H1 (cell line): ENCODE measurements at regions not wholly inside any gene's neighbourhood (a gene's known extent, or its start where the extent isn't known, plus 50 kb on each side); places are given as distances from the start of the nearest gene placed in this dataset.

Experiments used
- CTCF ChIA-PET: fragments of 300-600 bp; sonication (Branson Sonifier 250); formaldehyde crosslinking; loops from one replicate; lab custom pipeline; 2021; ENCODE audit not compliant: partially characterized antibody; lab: Charles Lee
- POLR2A ChIA-PET: fragments of 300-600 bp; sonication (Branson Sonifier 250); formaldehyde crosslinking; loops from one replicate; lab custom pipeline; 2021; ENCODE audit warnings: inconsistent platforms; ENCODE audit not compliant: partially characterized antibody; lab: Charles Lee
- DNase-seq, 2 experiments: peaks; one replicate each; pipeline versions ENCODE4 v3.0.0 to v3.0.0-alpha.2; 2010 to 2022; ENCODE audit warnings: low spot score in 2 of 2, low read depth in 1 of 2, mixed read lengths in 1 of 2
- FAIRE-seq: peaks from 2 replicates; lab custom pipeline; 2011; peaks lifted over from hg19 to GRCh38; lab: Jason Lieb, UNC
- H2AFZ ChIP-seq: 2 replicates; pipeline ENCODE4 v1.8.1; 2012; ENCODE audit warnings: low read length, inconsistent platforms
- H2AK5ac ChIP-seq: 2 replicates; pipeline ENCODE4 v1.6.1; 2013; ENCODE audit warnings: low read depth, low read length
- H2BK120ac ChIP-seq: replicated peaks from 2 replicates; pipeline ENCODE3; 2013; ENCODE audit warnings: low read depth, low read length, inconsistent platforms
- H2BK12ac ChIP-seq: 2 replicates; pipeline ENCODE4 v1.6.1; 2013; ENCODE audit warnings: low read depth, low read length
- H2BK15ac ChIP-seq: 2 replicates; pipeline ENCODE4 v1.6.1; 2013; ENCODE audit warnings: low read length
- H2BK20ac ChIP-seq: 2 replicates; pipeline ENCODE4 v1.6.1; 2013; ENCODE audit warnings: low read length
- H2BK5ac ChIP-seq: 2 replicates; pipeline ENCODE4 v1.6.1; 2013; ENCODE audit warnings: low read depth, low read length
- H3K14ac ChIP-seq: 2 replicates; pipeline ENCODE4 v1.6.1; 2013; ENCODE audit warnings: inconsistent platforms; ENCODE audit not compliant: insufficient read length
- H3K18ac ChIP-seq: 2 replicates; pipeline ENCODE4 v1.6.1; 2013; ENCODE audit warnings: low read length; ENCODE audit errors: extremely low read depth
- H3K23ac ChIP-seq: 2 replicates; pipeline ENCODE4 v1.6.1; 2013; ENCODE audit warnings: inconsistent platforms; ENCODE audit not compliant: insufficient read length
- H3K23me2 ChIP-seq: 2 replicates; pipeline ENCODE4 v1.6.1; 2013; ENCODE audit warnings: low read depth, low read length
- H3K27ac ChIP-seq: 2 replicates; pipeline ENCODE4 v1.6.1; 2011; ENCODE audit warnings: low read depth, low read length, inconsistent platforms
- H3K27me3 ChIP-seq, 4 experiments: replicated peaks in 1 of 4; 1 replicate in 1 of 4; 2 replicates in 3 of 4; pipeline versions ENCODE4 v1.6.1 to v1.8.1; 2011 to 2013; ENCODE audit warnings: low read length in 3 of 4, mild to moderate bottlenecking in 3 of 4, inconsistent platforms in 2 of 4, mixed read lengths in 2 of 4, moderate library complexity in 1 of 4; ENCODE audit not compliant: control insufficient read depth in 3 of 4, insufficient read depth in 3 of 4; ENCODE audit errors: extremely low read depth in 1 of 4
- H3K36me3 ChIP-seq, 4 experiments: 2 replicates each; pipeline versions ENCODE4 v1.6.1 to v1.8.1; 2011 to 2013; ENCODE audit warnings: mild to moderate bottlenecking in 4 of 4, low read length in 3 of 4, moderate library complexity in 2 of 4, control low read depth in 1 of 4, inconsistent platforms in 1 of 4; ENCODE audit not compliant: insufficient read depth in 4 of 4, control insufficient read depth in 2 of 4
- H3K4ac ChIP-seq: replicated peaks from 2 replicates; pipeline ENCODE3; 2013; ENCODE audit warnings: low read length, low read depth, mixed read lengths, inconsistent platforms; ENCODE audit not compliant: insufficient read length
- H3K4me1 ChIP-seq, 4 experiments: replicated peaks in 1 of 4; 1 replicate in 1 of 4; 2 replicates in 3 of 4; pipeline versions ENCODE4 v1.6.1 to v1.8.1; 2011 to 2013; ENCODE audit warnings: low read length in 3 of 4, inconsistent platforms in 2 of 4, mixed read lengths in 1 of 4; ENCODE audit not compliant: insufficient read depth in 4 of 4, control insufficient read depth in 3 of 4
- H3K4me2 ChIP-seq, 2 experiments: 2 replicates each; pipeline versions ENCODE4 v1.6.1 to v1.8.1; 2011 to 2013; ENCODE audit warnings: low read depth in 2 of 2, low read length in 2 of 2, control low read depth in 1 of 2, inconsistent platforms in 1 of 2, mild to moderate bottlenecking in 1 of 2; ENCODE audit not compliant: insufficient read depth in 1 of 2
- H3K4me3 ChIP-seq, 4 experiments: fragments of 200-600, 300-600 bp in 1 of 4; sonication (generic), shearing (Covaris generic), sonication (Bioruptor Twin) in 1 of 4; 2 replicates each; pipeline versions ENCODE4 v1.5.1 to v1.8.1; 2011 to 2016; ENCODE audit warnings: low read length in 4 of 4, low read depth in 3 of 4, control low read depth in 2 of 4, inconsistent platforms in 2 of 4, mild to moderate bottlenecking in 2 of 4, mixed read lengths in 1 of 4, moderate library complexity in 1 of 4; ENCODE audit not compliant: insufficient read depth in 2 of 4; ENCODE audit errors: extremely low read depth in 1 of 4
- H3K56ac ChIP-seq: replicated peaks from 2 replicates; pipeline ENCODE3; 2013; ENCODE audit warnings: low read depth, mild to moderate bottlenecking, mixed read lengths, low read length, inconsistent platforms; ENCODE audit not compliant: insufficient read length
- H3K79me1 ChIP-seq: 2 replicates; pipeline ENCODE4 v1.6.1; 2013; ENCODE audit warnings: low read depth, low read length, control low read depth
- H3K79me2 ChIP-seq, 2 experiments: 2 replicates each; pipeline versions ENCODE4 v1.6.1 to v1.8.1; 2012 to 2013; ENCODE audit warnings: low read length in 2 of 2, mild to moderate bottlenecking in 2 of 2, inconsistent platforms in 1 of 2; ENCODE audit not compliant: insufficient read depth in 2 of 2, control insufficient read depth in 1 of 2
- H3K9ac ChIP-seq, 4 experiments: replicated peaks in 1 of 4; 1 replicate in 1 of 4; 2 replicates in 3 of 4; pipeline versions ENCODE4 v1.6.1 to v1.8.1; 2011 to 2013; ENCODE audit warnings: low read depth in 3 of 4, low read length in 3 of 4, control low read depth in 2 of 4, mild to moderate bottlenecking in 2 of 4, moderate library complexity in 2 of 4, inconsistent platforms in 1 of 4; ENCODE audit errors: extremely low read depth in 1 of 4
- H3K9me3 ChIP-seq, 2 experiments: 2 replicates each; pipeline versions ENCODE4 v1.6.1 to v1.8.1; 2012 to 2013; ENCODE audit warnings: mild to moderate bottlenecking in 2 of 2, moderate library complexity in 2 of 2, control low read depth in 1 of 2, inconsistent platforms in 1 of 2, low read depth in 1 of 2, low read length in 1 of 2, mixed read lengths in 1 of 2; ENCODE audit not compliant: insufficient read depth in 2 of 2
- H4K20me1 ChIP-seq, 2 experiments: replicated peaks in 1 of 2; 2 replicates each; pipeline versions ENCODE3 to v1.8.1; 2011 to 2013; ENCODE audit warnings: inconsistent platforms in 2 of 2, low read length in 2 of 2, mild to moderate bottlenecking in 1 of 2; ENCODE audit not compliant: insufficient read depth in 2 of 2, control insufficient read depth in 1 of 2
- H4K5ac ChIP-seq: 2 replicates; pipeline ENCODE4 v1.6.1; 2013; ENCODE audit warnings: low read length, low read depth, mixed read lengths, inconsistent platforms; ENCODE audit not compliant: insufficient read length
- H4K8ac ChIP-seq: 2 replicates; pipeline ENCODE4 v1.8.0; 2013; ENCODE audit warnings: mild to moderate bottlenecking, moderate library complexity, low read length, inconsistent platforms; ENCODE audit not compliant: insufficient read depth; ENCODE audit errors: extremely low read depth
- H4K91ac ChIP-seq: replicated peaks from 2 replicates; pipeline ENCODE3; 2013; ENCODE audit warnings: low read length, mixed read lengths, inconsistent platforms; ENCODE audit not compliant: insufficient read length
- ASH2L ChIP-seq: fragments of 200-600, 300-600 bp; sonication (generic); IDR thresholded peaks from one replicate; pipeline ENCODE4 v1.7.1; 2017; ENCODE audit warnings: low read length
- BCL11A ChIP-seq, 2 experiments: IDR thresholded peaks; one replicate each; pipeline ENCODE4 v1.6.1; 2011; ENCODE audit warnings: low read depth in 2 of 2, low read length in 2 of 2, mild to moderate bottlenecking in 2 of 2
- CHD1 ChIP-seq: IDR thresholded peaks from 2 replicates; pipeline ENCODE4 v1.6.1; 2012; ENCODE audit warnings: low read depth, low read length, improper control_type of control experiment
- CHD2 ChIP-seq: IDR thresholded peaks from 2 replicates; pipeline ENCODE4 v1.6.1; 2012; ENCODE audit warnings: low read length, improper control_type of control experiment
- EGR1 ChIP-seq: IDR thresholded peaks from 2 replicates; pipeline ENCODE4 v1.6.1; 2011; ENCODE audit warnings: low read depth, low read length, borderline replicate concordance
- HDAC2 ChIP-seq, 2 experiments: fragments of 300-600 bp in 1 of 2; sonication (generic) in 1 of 2; IDR thresholded peaks; 2 replicates each; pipeline ENCODE4 v1.6.1; 2011 to 2012; ENCODE audit warnings: low read depth in 2 of 2, low read length in 2 of 2, mild to moderate bottlenecking in 2 of 2, moderate library complexity in 2 of 2, borderline replicate concordance in 1 of 2, inconsistent platforms in 1 of 2
- WGBS, 2 experiments: shearing (Covaris generic) in 1 of 2; methylation state at CpG; one replicate each; pipeline versions ENCODE4 v1.1.6 to v1.1.7; 2013 to 2015; ENCODE audit warnings: low lambda C conversion rate in 2 of 2, mixed read lengths in 2 of 2, inconsistent platforms in 1 of 2, low coverage in 1 of 2, missing lambda C conversion rate in 1 of 2; ENCODE audit not compliant: insufficient replicate concordance in 2 of 2, insufficient coverage in 1 of 2, insufficient read length in 1 of 2; ENCODE audit errors: extremely low coverage in 1 of 2, missing lambda C conversion rate in 1 of 2; 5-methylcytosine and 5-hydroxymethylcytosine counted together

DNA sequence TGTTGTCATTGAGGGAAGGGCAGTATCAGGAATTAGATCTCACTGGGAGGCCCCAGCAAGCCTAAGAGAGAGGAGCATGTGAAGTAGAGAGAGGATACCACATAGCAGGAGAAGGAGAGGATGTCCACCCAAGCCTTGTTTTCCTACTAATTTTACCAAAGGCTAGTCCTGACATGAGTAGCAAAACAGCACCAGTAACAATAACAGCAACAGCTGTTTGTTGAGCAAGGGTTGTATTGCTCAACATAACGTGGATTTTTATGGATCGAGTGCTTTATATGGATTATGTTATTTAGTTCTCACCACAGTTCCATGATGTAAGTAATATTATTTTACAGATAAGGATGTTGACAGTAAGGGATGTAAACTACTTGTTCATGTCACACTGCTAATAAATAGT lies 135.2 kb upstream of the DLX6 start:
- Histone ChIP-seq H4K91ac (no peak overlapping the region), H3K36me3 (no peaks in the 10 kb centered on the region), H3K79me2 (no peaks in the 10 kb centered on the region), H3K27ac (no peak overlapping the region), H3K4me3 (no peak overlapping the region), H3K56ac (no peak overlapping the region), H3K9me3 (no peaks in the 10 kb centered on the region), H4K5ac (no peak overlapping the region), H2BK12ac (no peak overlapping the region), H2BK20ac (no peak overlapping the region), H3K79me1 (no peaks in the 10 kb centered on the region), H2AK5ac (no peak overlapping the region), H2AFZ (no peak overlapping the region), H2BK5ac (no peak overlapping the region), H3K4me2 (no peak overlapping the region), H3K4me1 (no peaks in the 10 kb centered on the region), H4K20me1 (no peaks in the 10 kb centered on the region), H3K18ac (no peak overlapping the region), H3K23ac (no peak overlapping the region), H3K14ac (no peak overlapping the region), H3K23me2 (no peaks in the 10 kb centered on the region), H3K9ac (no peak overlapping the region), H3K27me3 (no peaks in the 10 kb centered on the region), H2BK120ac (no peak overlapping the region), H3K4ac (no peak overlapping the region), H2BK15ac (no peak overlapping the region), H4K8ac (no peak overlapping the region)
- CTCF ChIA-PET, result interaction anchor here (1.4 kb wide), 1 partner anchor 157 kb away, joined by 5 read pairs; no protein-coding TSS in a partner anchor
- no peak for DNase-seq
- 89% methylated on average over 2 of the region's 2 CpGs; no CpG with 5 or more reads in 1 of the 2 experiments for WGBS, 2 experiments
- FAIRE-seq, result no peak
- POLR2A ChIA-PET, result no interaction called here
- TF ChIP-seq BCL11A (IDR thresholded peaks at IDR 0.05; ENCODE audit: low read depth in 2 of 2, low read length in 2 of 2), result no peak
- TF ChIP-seq EGR1, result no peak
- TF ChIP-seq CHD2, result no peak
- no peak for TF ChIP-seq HDAC2 (IDR thresholded peaks at IDR 0.05; ENCODE audit: borderline replicate concordance in 1 of 2, low read depth in 2 of 2, low read length in 2 of 2)
- TF ChIP-seq ASH2L, result no peak
- TF ChIP-seq CHD1, result no peak
